NCI-H446 (cell line): ENCODE measurements at regions not wholly inside any gene's neighbourhood (a gene's known extent, or its start where the extent isn't known, plus 50 kb on each side); places are given as distances from the start of the nearest gene placed in this dataset.

ENCODE experiments used
- DNase-seq, 2 experiments: peaks; one replicate each; lab custom pipeline; 2025; lab: John Stamatoyannopoulos, UW

GRCh38 chr14:29123017-29123416 is 356.4 kb downstream of the FOXG1 start:
- peak in 1 of 2 experiments; percentile 57 for DNase-seq

- no peak for DNase-seq
Observed at GRCh38 chr14:29126361-29126760, 359.8 kb downstream of the FOXG1 start.

GRCh38 chr14:29126865-29127264 is 360.3 kb downstream of the FOXG1 start:
- DNase-seq, result no peak

GRCh38 chr14:29140016-29140415 is 373.4 kb downstream of the FOXG1 start:
- no peak for DNase-seq

- peak in 1 of 2 experiments; percentile 55 for DNase-seq
Observed at GRCh38 chr14:29144621-29145020, 378.0 kb downstream of the FOXG1 start.

- no peak for DNase-seq
Observed at GRCh38 chr14:29148221-29148620, 381.6 kb downstream of the FOXG1 start.

GRCh38 chr14:29149798-29150197 is 383.2 kb downstream of the FOXG1 start:
- no peak for DNase-seq

GRCh38 chr14:29150659-29151058 is 384.1 kb downstream of the FOXG1 start:
- DNase-seq, result no peak

GRCh38 chr14:29156096-29156495 is 389.5 kb downstream of the FOXG1 start:
- DNase-seq, result no peak

- peak; percentile 72 to 76 for DNase-seq
Observed at GRCh38 chr14:29161593-29161992, 395.0 kb downstream of the FOXG1 start.

GRCh38 chr14:29163109-29163508 is 396.5 kb downstream of the FOXG1 start:
- DNase-seq, result peak in 1 of 2 experiments; percentile 67

GRCh38 chr14:29165431-29165830 is 398.8 kb downstream of the FOXG1 start:
- peak in 1 of 2 experiments; percentile 69 for DNase-seq

GRCh38 chr14:29166507-29166906 is 399.9 kb downstream of the FOXG1 start:
- no peak for DNase-seq

GRCh38 chr14:29168149-29168548 is 401.6 kb downstream of the FOXG1 start:
- DNase-seq, result no peak

GRCh38 chr14:29169408-29169807 is 402.8 kb downstream of the FOXG1 start:
- DNase-seq, result no peak

GRCh38 chr14:29175706-29176105 is 409.1 kb downstream of the FOXG1 start:
- no peak for DNase-seq

GRCh38 chr14:29176876-29177275 is 410.3 kb downstream of the FOXG1 start:
- DNase-seq, result no peak

- no peak for DNase-seq
Observed at GRCh38 chr14:29178971-29179370, 412.4 kb downstream of the FOXG1 start.

GRCh38 chr14:29191092-29191491 is 424.5 kb downstream of the FOXG1 start:
- DNase-seq, result no peak

GRCh38 chr14:29197557-29197956 is 431.0 kb downstream of the FOXG1 start:
- no peak for DNase-seq

- no peak for DNase-seq
Observed at GRCh38 chr14:29205658-29206057, 439.1 kb downstream of the FOXG1 start.

- no peak for DNase-seq
Observed at GRCh38 chr14:29215853-29216252, 449.3 kb downstream of the FOXG1 start.

- peak; percentile 94 to 96 for DNase-seq
Observed at GRCh38 chr14:29216268-29217232, 450.0 kb downstream of the FOXG1 start.
